ENCODE measurements at regions not wholly inside any gene's neighbourhood (a gene's known extent, or its start where the extent isn't known, plus 50 kb on each side); places are given as distances from the start of the nearest gene placed in this dataset.

GRCh38 chr13:44263751-44264620, 109.6 kb upstream of the SERP2 start:
- no peak for DNase-seq

- DNase-seq, result no peak
Observed at GRCh38 chr13:44266305-44266704, 107.3 kb upstream of the SERP2 start.

GRCh38 chr13:44266772-44267171, 106.9 kb upstream of the SERP2 start:
- no peak for DNase-seq

- DNase-seq, result no peak
Observed at GRCh38 chr13:44267203-44267602, 106.4 kb upstream of the SERP2 start.

- no peak for DNase-seq
Observed at GRCh38 chr13:44267980-44268379, 105.6 kb upstream of the SERP2 start.

- DNase-seq, result no peak
Observed at GRCh38 chr13:44268980-44269379, 104.6 kb upstream of the SERP2 start.

- DNase-seq, result no peak
Observed at GRCh38 chr13:44270150-44270549, 103.5 kb upstream of the SERP2 start.

GRCh38 chr13:44271031-44271455, 102.6 kb upstream of the SERP2 start:
- no peak for DNase-seq

- no peak for DNase-seq
Observed at GRCh38 chr13:44271473-44271872, 102.2 kb upstream of the SERP2 start.

- DNase-seq, result no peak
Observed at GRCh38 chr13:44271915-44272341, 101.7 kb upstream of the SERP2 start.

- no peak for DNase-seq
Observed at GRCh38 chr13:44272692-44273091, 100.9 kb upstream of the SERP2 start.

- no peak for DNase-seq
Observed at GRCh38 chr13:44273216-44273615, 100.4 kb upstream of the SERP2 start.

- no peak for DNase-seq
Observed at GRCh38 chr13:44273991-44274770, 99.4 kb upstream of the SERP2 start.

- DNase-seq, result no peak
Observed at GRCh38 chr13:44274771-44275205, 98.8 kb upstream of the SERP2 start.

- no peak for DNase-seq
Observed at GRCh38 chr13:44275381-44275780, 98.2 kb upstream of the SERP2 start.

GRCh38 chr13:44276061-44276460, 97.6 kb upstream of the SERP2 start:
- no peak for DNase-seq

- no peak for DNase-seq
Observed at GRCh38 chr13:44277459-44277858, 96.2 kb upstream of the SERP2 start.

- DNase-seq, result no peak
Observed at GRCh38 chr13:44278166-44278565, 95.5 kb upstream of the SERP2 start.

GRCh38 chr13:44280456-44280855, 93.2 kb upstream of the SERP2 start:
- no peak for DNase-seq

GRCh38 chr13:44281252-44282000, 92.2 kb upstream of the SERP2 start:
- no peak for DNase-seq

- no peak for DNase-seq
Observed at GRCh38 chr13:44283600-44283999, 90.0 kb upstream of the SERP2 start.

GRCh38 chr13:44287958-44288357, 85.7 kb upstream of the SERP2 start:
- DNase-seq, result no peak

GRCh38 chr13:44292545-44292944, 81.1 kb upstream of the SERP2 start:
- DNase-seq, result no peak
